Stomach smooth muscle (tissue), 2 donors: ENCODE measurements at regions not wholly inside any gene's neighbourhood (a gene's known extent, or its start where the extent isn't known, plus 50 kb on each side); places are given as distances from the start of the nearest gene placed in this dataset.

ENCODE experiments used
- H3K27ac ChIP-seq: one replicate; pipeline ENCODE4 v1.7.0; 2013; ENCODE audit warnings: mild to moderate bottlenecking, low read length, inconsistent platforms
- H3K27me3 ChIP-seq, 2 donors: one replicate each; pipeline ENCODE4 v1.7.0; 2013; ENCODE audit warnings: low read length in 2 of 2; ENCODE audit not compliant: insufficient read depth in 2 of 2, control insufficient read depth in 1 of 2
- H3K36me3 ChIP-seq, 2 donors: one replicate each; pipeline ENCODE4 v1.7.0; 2013; ENCODE audit warnings: low read length in 2 of 2; ENCODE audit not compliant: control insufficient read depth in 2 of 2, insufficient read depth in 2 of 2
- H3K4me1 ChIP-seq: one replicate; pipeline ENCODE4 v1.7.0; 2013; ENCODE audit warnings: low read length; ENCODE audit not compliant: control insufficient read depth, insufficient read depth
- H3K4me3 ChIP-seq, 2 donors: one replicate each; pipeline ENCODE4 v1.7.0; 2013; ENCODE audit warnings: low read length in 2 of 2
- H3K9ac ChIP-seq, 2 donors: one replicate each; pipeline ENCODE4 v1.7.0; 2013; ENCODE audit warnings: low read length in 2 of 2, mild to moderate bottlenecking in 1 of 2
- H3K9me3 ChIP-seq, 2 donors: one replicate each; pipeline ENCODE4 v1.7.0; 2013; ENCODE audit warnings: low read length in 2 of 2; ENCODE audit not compliant: control insufficient read depth in 2 of 2
- donor health status: healthy.
- donor health status: Pancreatic carcinoma.

DNA sequence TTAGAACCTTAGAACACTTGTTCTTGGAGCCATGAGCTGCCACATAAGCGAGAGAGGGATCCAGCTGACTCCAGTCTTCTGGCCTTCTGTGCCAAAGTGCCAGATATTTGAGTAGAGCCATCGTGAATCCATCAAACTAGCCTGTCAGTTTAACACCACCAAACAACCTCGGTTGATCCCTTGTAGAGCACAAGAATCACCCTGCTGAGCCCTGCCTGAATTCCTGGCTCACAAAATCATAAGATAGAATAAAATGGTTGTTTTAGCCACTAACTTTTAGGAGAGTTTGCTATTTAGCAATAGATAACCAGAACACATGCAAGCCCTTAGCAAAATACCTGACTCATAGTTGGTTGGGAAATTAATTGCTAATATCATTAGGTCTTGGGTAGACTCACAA is 407.6 kb upstream of the PROK2 start:
- Histone ChIP-seq H3K4me3 (no peak overlapping the region), H3K9me3 (peaks cover 0 to 4% of the 10 kb centered on the region in 2 donors), H3K9ac (no peak overlapping the region), H3K4me1 (no peaks in the 10 kb centered on the region), H3K36me3 (no peaks in the 10 kb centered on the region), H3K27me3 (no peaks in the 10 kb centered on the region), H3K27ac (no peak overlapping the region)

DNA sequence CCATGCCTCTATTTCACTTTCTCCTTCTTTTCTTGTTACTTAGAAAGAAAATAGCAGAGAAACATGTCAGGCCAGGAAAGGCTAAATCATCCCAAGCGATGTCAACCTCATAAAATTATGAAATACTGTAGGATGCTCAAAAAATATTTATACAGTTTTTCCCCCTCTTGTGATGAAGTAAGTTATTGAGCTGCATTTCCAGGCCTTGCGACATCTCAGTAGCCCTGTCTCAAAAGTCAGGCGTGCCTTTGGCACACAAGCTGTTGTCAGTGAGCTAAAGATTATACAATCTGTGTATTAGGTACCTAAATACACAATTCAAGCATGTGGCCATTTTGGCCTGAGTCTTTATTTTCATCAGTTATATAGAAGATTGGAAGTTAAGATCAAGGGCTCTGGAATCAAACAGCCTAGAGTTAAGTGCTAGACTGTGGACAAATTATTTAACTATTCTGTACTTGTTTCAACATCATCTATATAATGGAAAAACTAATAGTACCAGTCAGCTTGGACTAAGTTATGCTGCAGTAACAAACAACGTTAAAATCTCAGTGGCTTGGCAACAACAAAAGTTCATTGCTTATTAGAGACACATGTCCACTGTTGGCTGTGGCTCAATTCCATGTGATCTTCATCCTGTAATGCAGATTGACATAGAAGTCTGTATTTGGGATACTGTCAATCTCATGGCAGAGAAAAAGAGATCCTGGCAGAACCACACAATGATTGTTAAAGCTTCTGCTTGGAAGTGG is 406.4 kb upstream of the PROK2 start:
- Histone ChIP-seq H3K4me3 (no peak overlapping the region), H3K4me1 (no peaks in the 10 kb centered on the region), H3K27me3 (no peaks in the 10 kb centered on the region), H3K36me3 (no peaks in the 10 kb centered on the region), H3K9ac (no peak overlapping the region), H3K9me3 (peaks cover 0 to 4% of the 10 kb centered on the region in 2 donors), H3K27ac (no peak overlapping the region)

DNA sequence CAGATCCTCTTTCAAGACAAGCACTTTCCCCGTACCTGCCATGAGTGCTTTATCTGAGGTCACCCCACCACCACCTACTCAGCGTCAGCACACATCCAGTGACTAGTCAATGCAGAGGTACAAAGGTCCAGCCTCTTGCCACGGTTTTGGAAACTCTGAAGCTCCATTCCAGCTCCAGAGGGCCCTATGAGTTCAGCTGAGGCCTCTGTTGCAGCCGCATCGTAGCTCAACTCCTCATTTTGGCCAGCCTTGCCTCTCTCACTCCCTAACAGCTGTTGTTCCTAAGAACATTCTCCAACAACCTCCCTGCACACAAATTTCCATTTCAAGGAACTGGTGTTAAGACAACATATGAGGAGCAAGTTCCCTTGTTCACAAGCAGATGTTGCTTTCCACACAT is 405.1 kb upstream of the PROK2 start:
- Histone ChIP-seq H3K27me3 (no peaks in the 10 kb centered on the region), H3K27ac (no peak overlapping the region)

DNA sequence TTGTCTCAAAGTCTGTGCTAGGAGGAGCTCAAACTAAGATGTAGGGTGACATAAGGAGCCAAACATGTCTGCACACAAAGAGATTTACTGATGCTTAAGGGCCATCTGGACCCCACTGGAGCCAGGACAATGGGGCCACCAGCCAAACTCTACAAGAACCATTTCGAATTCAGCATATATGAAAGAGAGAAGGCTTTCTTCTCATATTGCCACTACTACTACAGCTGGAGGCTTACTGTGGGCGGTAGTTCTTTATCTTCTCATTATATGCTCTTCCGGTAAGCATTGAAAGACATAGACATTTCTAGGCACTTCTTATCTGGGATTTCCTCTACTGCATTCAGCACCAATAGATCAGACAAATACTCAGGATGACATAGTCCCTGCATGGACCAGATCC is 404.4 kb upstream of the PROK2 start:
- Histone ChIP-seq H3K36me3 (no peaks in the 10 kb centered on the region), H3K27ac (no peak overlapping the region), H3K4me1 (no peaks in the 10 kb centered on the region), H3K9ac (no peak overlapping the region), H3K9me3 (peaks cover 0 to 4% of the 10 kb centered on the region in 2 donors), H3K27me3 (no peaks in the 10 kb centered on the region), H3K4me3 (no peak overlapping the region)

More for the DNA sequence above, 405.1 kb upstream of the PROK2 start:
- Histone ChIP-seq H3K4me3 (no peak overlapping the region), H3K36me3 (no peaks in the 10 kb centered on the region), H3K9me3 (peaks cover 0 to 4% of the 10 kb centered on the region in 2 donors), H3K4me1 (no peaks in the 10 kb centered on the region), H3K9ac (no peak overlapping the region)

DNA sequence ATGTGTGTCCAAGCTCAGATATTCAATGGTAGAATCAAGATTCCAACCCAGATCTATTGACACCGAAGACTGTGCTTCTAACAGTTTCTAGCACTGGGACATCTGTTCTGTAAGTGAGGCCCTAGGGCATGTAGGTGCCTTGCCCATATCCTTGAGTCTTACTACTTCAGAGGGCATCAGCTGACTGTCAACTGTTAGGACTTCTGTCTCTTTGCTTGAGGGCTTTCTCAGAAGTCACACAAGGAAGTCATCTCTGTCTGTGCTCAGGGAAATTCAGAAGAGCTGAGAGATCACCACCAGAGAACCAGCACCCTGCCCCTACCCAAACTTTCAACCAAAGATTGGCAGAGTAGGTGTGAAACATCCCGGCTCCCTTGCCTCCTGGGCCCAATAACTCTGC is 403.6 kb upstream of the PROK2 start:
- no peak overlapping the region for H3K27ac ChIP-seq
- peaks cover 0 to 4% of the 10 kb centered on the region in 2 donors for H3K9me3 ChIP-seq
- no peaks in the 10 kb centered on the region for H3K36me3 ChIP-seq
- no peak overlapping the region for H3K4me3 ChIP-seq
- H3K4me1 ChIP-seq: no peaks in the 10 kb centered on the region
- no peaks in the 10 kb centered on the region for H3K27me3 ChIP-seq
- no peak overlapping the region for H3K9ac ChIP-seq

DNA sequence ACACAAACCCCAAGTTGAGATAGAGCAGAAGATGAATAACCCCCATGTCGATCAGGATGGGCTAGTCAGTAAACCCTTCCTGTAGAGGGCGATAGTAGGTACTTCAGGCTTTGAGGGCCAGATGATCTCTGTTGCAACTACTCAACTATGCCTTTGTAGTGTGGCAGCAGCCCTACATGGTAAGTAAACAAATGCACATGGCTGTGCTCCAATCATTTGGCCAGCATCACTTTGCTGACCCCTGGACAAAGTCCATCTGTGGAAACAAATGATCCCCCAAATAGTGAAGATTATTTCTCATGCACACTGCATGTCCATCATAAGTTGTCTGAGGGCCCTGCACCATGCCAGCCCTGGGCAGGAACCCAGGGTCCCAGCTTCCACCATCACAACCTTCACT is 402.2 kb upstream of the PROK2 start:
- Histone ChIP-seq H3K4me1 (no peaks in the 10 kb centered on the region), H3K9ac (no peak overlapping the region), H3K9me3 (peaks cover 0 to 2% of the 10 kb centered on the region in 2 donors), H3K27ac (no peak overlapping the region), H3K36me3 (no peaks in the 10 kb centered on the region), H3K4me3 (no peak overlapping the region), H3K27me3 (no peaks in the 10 kb centered on the region)

GRCh38 chr3:72186400-72186855 is 401.5 kb upstream of the PROK2 start:
- H3K9me3 ChIP-seq: peaks cover 0 to 2% of the 10 kb centered on the region in 2 donors
- H3K36me3 ChIP-seq: no peaks in the 10 kb centered on the region
- H3K4me3 ChIP-seq: no peak overlapping the region
- no peaks in the 10 kb centered on the region for H3K27me3 ChIP-seq
- no peaks in the 10 kb centered on the region for H3K4me1 ChIP-seq
- no peak overlapping the region for H3K27ac ChIP-seq
- no peak overlapping the region for H3K9ac ChIP-seq

DNA sequence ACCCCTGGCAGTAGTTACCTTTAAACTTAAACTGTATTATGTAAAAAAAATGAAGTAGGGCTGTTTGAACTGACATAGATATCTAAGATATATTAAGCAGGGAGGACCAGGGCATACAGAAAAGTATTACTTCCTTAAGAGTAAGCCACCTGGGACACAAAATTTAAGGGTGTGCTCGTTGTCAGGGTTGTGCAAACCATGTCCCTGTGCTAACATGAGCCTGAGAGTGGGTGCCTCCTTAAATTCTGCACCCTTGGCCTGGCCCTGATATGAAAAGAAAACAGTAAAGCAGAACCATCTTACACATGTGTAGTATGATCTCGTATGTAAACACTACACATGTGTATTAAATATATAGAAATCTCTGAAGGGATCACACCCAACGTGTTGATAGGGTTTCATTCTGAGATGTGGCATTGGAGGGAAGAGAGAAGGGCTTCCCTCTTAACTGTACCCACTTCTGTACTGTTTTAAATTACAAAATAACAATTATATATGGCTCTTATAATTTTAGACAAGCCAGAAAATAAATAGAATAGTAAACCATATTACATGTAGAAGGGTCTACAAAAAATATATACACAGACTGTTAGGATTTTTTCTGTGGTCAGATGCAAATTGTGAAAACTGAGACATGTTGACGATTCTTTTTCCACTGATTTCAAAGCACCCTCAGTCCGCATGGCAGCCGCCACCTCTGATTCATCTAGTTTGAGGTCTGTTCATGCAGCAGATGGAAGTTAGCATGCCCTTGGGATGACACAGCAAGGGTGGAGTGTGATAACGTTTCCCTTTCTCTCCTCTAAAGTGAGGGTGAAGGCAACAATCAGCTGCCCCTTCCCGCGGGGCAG is 400.8 kb upstream of the PROK2 start:
- no peak overlapping the region for H3K4me3 ChIP-seq
- peaks cover 0 to 2% of the 10 kb centered on the region in 2 donors for H3K9me3 ChIP-seq
- H3K27ac ChIP-seq: no peak overlapping the region
- H3K9ac ChIP-seq: no peak overlapping the region
- H3K27me3 ChIP-seq: no peaks in the 10 kb centered on the region
- H3K36me3 ChIP-seq: no peaks in the 10 kb centered on the region
- H3K4me1 ChIP-seq: no peaks in the 10 kb centered on the region

DNA sequence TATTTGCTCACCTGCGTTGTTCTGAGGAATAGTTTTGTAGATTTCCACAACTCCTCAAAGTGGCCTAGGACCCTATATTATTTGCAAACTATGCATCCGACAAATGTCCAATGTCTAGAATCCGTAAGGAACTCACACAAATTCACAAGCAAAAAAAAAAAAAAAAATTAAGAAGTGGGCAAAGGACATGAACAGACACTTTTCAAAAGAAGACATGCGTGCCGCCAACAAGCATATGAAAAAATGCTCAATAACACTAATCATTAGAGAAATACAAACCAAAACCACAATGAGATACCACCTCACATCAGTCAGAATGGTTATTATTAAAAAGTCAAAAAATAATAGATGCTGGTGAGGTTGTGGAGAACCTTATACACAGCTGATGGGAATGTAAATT is 398.5 kb upstream of the PROK2 start:
- no peaks in the 10 kb centered on the region for H3K36me3 ChIP-seq
- no peak overlapping the region for H3K27ac ChIP-seq
- no peak overlapping the region for H3K4me3 ChIP-seq
- H3K27me3 ChIP-seq: no peaks in the 10 kb centered on the region
- no peak overlapping the region for H3K9ac ChIP-seq
- H3K4me1 ChIP-seq: no peaks in the 10 kb centered on the region
- peaks cover 0 to 2% of the 10 kb centered on the region in 2 donors for H3K9me3 ChIP-seq

- Histone ChIP-seq H3K4me3 (no peak overlapping the region), H3K27me3 (no peaks in the 10 kb centered on the region), H3K27ac (no peak overlapping the region), H3K4me1 (peaks cover 8% of the 10 kb centered on the region), H3K9ac (no peak overlapping the region), H3K36me3 (no peaks in the 10 kb centered on the region), H3K9me3 (peaks cover 0 to 2% of the 10 kb centered on the region in 2 donors)
Measured at GRCh38 chr3:72182206-72182605, 397.3 kb upstream of the PROK2 start.

DNA sequence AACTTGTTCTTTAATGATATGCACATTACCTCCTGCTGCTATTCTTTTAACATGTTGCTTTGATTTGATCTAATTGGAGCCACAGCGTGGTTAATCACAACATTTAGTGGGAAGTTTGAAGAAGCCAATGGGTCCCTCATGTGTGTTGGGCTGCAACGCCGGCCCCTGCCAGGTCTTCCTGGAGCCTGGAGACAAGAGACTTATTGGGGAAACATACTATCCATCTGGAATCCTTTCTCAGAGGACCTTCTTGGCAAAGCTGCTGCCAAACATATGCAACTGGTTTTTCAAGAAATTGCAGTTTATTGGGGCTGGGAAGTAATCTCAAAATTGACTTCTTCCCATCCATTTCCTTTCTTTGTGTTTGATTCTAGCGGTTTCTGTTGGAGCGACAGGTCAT is 396.3 kb upstream of the PROK2 start:
- Histone ChIP-seq H3K9ac (no peak overlapping the region), H3K27me3 (no peaks in the 10 kb centered on the region), H3K9me3 (peaks cover 0 to 2% of the 10 kb centered on the region in 2 donors), H3K4me3 (no peak overlapping the region), H3K4me1 (peaks cover 13% of the 10 kb centered on the region), H3K27ac (no peak overlapping the region), H3K36me3 (no peaks in the 10 kb centered on the region)
